ENCODE measurements at regions not wholly inside any gene's neighbourhood (a gene's known extent, or its start where the extent isn't known, plus 50 kb on each side); places are given as distances from the start of the nearest gene placed in this dataset.

DNA sequence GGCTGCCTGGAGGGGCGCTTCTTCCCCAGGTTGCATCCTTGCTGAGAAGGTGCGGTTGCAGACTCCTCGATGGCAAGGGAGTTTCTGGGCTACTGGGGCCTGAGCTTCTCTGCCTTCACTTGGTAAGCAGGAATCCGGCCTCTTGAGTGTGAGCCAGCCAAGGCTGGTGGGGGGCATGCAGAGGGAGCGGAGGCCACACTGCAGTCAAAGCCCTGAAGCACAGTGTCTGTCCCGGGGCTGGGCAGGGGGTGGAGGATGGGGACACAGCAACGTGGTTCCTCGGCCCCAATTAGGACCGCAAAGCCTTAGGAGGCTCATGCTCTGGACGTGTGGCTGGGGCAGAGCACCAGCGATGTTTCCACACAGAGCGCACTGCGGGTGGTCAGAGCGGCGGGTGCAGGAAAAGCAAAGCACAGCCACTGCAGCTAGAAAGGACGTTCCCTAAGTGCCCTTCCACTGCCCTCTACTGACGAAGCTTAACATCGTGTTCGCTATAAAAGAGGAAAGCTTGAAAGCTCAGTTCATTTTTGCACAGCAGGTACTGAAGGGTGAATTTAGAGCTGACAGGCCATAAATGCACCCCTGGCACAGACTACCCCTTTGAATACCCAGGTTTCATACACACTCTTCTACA, 60.7 kb upstream of the COG2 start:
- WGBS, 2 donors (ENCODE audit: low coverage in 1 of 2): 74 to 79% methylated on average over 9 to 11 of the region's 19 CpGs
- TF ChIP-seq CTCF (IDR thresholded peaks at IDR 0.05) (no peak), POLR2A (IDR thresholded peaks at IDR 0.05) (no peak), EP300 (IDR thresholded peaks at IDR 0.05) (no peak), POLR2AphosphoS5 (IDR thresholded peaks at IDR 0.05) (no peak)

GRCh38 chr1:230578616-230579015, 63.7 kb upstream of the COG2 start:
- 69 to 78% methylated on average over 4 of the region's 4 CpGs for WGBS, 2 donors (ENCODE audit: low coverage in 1 of 2)
- TF ChIP-seq EP300 (IDR thresholded peaks at IDR 0.05) (no peak), POLR2AphosphoS5 (IDR thresholded peaks at IDR 0.05) (no peak), POLR2A (IDR thresholded peaks at IDR 0.05) (no peak), CTCF (IDR thresholded peaks at IDR 0.05) (no peak)
- Histone ChIP-seq H3K27me3 (peaks cover 55% of the 10 kb centered on the region), H3K9me3 (peaks cover 0 to 10% (median 0%) of the 10 kb centered on the region in 3 donors), H3K27ac (no peak overlapping the region), H3K4me3 (no peak overlapping the region), H3K4me1 (no peaks in the 10 kb centered on the region), H3K36me3 (no peaks in the 10 kb centered on the region)
- ATAC-seq: no peak

More for the DNA sequence above, 60.7 kb upstream of the COG2 start:
- H3K9me3 ChIP-seq: peaks cover 0 to 16% (median 0%) of the 10 kb centered on the region in 3 donors
- ATAC-seq: no peak
- H3K4me3 ChIP-seq: no peak overlapping the region
- H3K36me3 ChIP-seq: no peaks in the 10 kb centered on the region
- H3K4me1 ChIP-seq: no peaks in the 10 kb centered on the region
- H3K27me3 ChIP-seq: peaks cover 53% of the 10 kb centered on the region
- no peak overlapping the region for H3K27ac ChIP-seq

- peaks cover 47% of the 10 kb centered on the region for H3K27me3 ChIP-seq
- peaks cover 0 to 10% (median 0%) of the 10 kb centered on the region in 3 donors for H3K9me3 ChIP-seq
- 57% methylated on average over 3 of the region's 3 CpGs; no CpG with 5 or more reads in 1 of the 2 donors for WGBS, 2 donors (ENCODE audit: low coverage in 1 of 2)
- TF ChIP-seq POLR2A (IDR thresholded peaks at IDR 0.05): no peak
- TF ChIP-seq POLR2AphosphoS5 (IDR thresholded peaks at IDR 0.05): no peak
- no peak for TF ChIP-seq CTCF (IDR thresholded peaks at IDR 0.05)
- TF ChIP-seq EP300 (IDR thresholded peaks at IDR 0.05): no peak
- no peak for ATAC-seq
- H3K27ac ChIP-seq: no peak overlapping the region
- H3K36me3 ChIP-seq: no peaks in the 10 kb centered on the region
- no peaks in the 10 kb centered on the region for H3K4me1 ChIP-seq
- H3K4me3 ChIP-seq: no peak overlapping the region
Measured at GRCh38 chr1:230577537-230577936, 64.7 kb upstream of the COG2 start.

GRCh38 chr1:230575886-230576500, 66.3 kb upstream of the COG2 start:
- H3K4me1 ChIP-seq: no peaks in the 10 kb centered on the region
- ATAC-seq: no peak
- H3K9me3 ChIP-seq: no peaks in the 10 kb centered on the region
- no peaks in the 10 kb centered on the region for H3K36me3 ChIP-seq
- H3K4me3 ChIP-seq: no peak overlapping the region
- H3K27ac ChIP-seq: no peak overlapping the region
- WGBS, 2 donors (ENCODE audit: low coverage in 1 of 2): 60 to 89% methylated on average over 3 of the region's 3 CpGs
- peaks cover 33% of the 10 kb centered on the region for H3K27me3 ChIP-seq
- no peak for TF ChIP-seq EP300 (IDR thresholded peaks at IDR 0.05)
- TF ChIP-seq CTCF (IDR thresholded peaks at IDR 0.05): no peak
- no peak for TF ChIP-seq POLR2AphosphoS5 (IDR thresholded peaks at IDR 0.05)
- TF ChIP-seq POLR2A (IDR thresholded peaks at IDR 0.05): no peak

DNA sequence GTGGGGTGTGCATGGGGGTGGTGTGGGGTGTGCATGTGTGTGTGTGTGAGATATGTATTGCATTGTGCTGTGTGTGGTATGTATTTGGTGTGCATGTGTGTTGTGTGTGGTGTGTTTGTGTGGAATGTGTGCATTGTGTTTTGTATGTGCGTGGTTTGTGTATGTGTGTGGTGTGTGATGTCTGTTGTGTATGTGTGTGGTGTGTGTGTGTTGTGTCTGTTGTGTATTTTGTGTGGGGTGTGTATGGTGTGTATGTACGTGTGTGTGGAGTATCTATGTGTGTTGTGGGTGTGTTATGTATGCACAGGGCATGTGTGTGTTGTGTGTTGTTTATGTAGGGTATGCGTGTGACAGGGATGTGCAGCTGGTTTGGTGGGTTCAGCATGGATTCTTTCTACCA, 67.8 kb upstream of the COG2 start:
- no peaks in the 10 kb centered on the region for H3K4me1 ChIP-seq
- no peak for ATAC-seq
- H3K36me3 ChIP-seq: no peaks in the 10 kb centered on the region
- H3K4me3 ChIP-seq: no peak overlapping the region
- H3K27ac ChIP-seq: no peak overlapping the region
- no peak for TF ChIP-seq CTCF (IDR thresholded peaks at IDR 0.05)
- no peak for TF ChIP-seq POLR2A (IDR thresholded peaks at IDR 0.05)
- no peak for TF ChIP-seq POLR2AphosphoS5 (IDR thresholded peaks at IDR 0.05)
- no peak for TF ChIP-seq EP300 (IDR thresholded peaks at IDR 0.05)
- WGBS, 2 donors (ENCODE audit: low coverage in 1 of 2): 79 to 90% methylated on average over 3 of the region's 3 CpGs
- H3K9me3 ChIP-seq: no peaks in the 10 kb centered on the region
- H3K27me3 ChIP-seq: peaks cover 25% of the 10 kb centered on the region
